Fibroblast of villous mesenchyme (primary cell): ENCODE measurements at regions not wholly inside any gene's neighbourhood (a gene's known extent, or its start where the extent isn't known, plus 50 kb on each side); places are given as distances from the start of the nearest gene placed in this dataset.

Experiments used
- DNase-seq: peaks from one replicate; pipeline ENCODE4 v3.0.0-alpha.2; 2010; ENCODE audit warnings: low read depth
- H3K4me3 ChIP-seq: 2 replicates; pipeline ENCODE4 v1.5.1; 2011; ENCODE audit warnings: low read depth, mild to moderate bottlenecking, low read length
- TF ChIP-seq, protein P1 (sequence below): IDR thresholded peaks from 2 replicates; pipeline ENCODE4 v1.5.1; 2012; ENCODE audit warnings: low read depth, mild to moderate bottlenecking, low read length; ENCODE audit not compliant: insufficient read depth

DNA sequence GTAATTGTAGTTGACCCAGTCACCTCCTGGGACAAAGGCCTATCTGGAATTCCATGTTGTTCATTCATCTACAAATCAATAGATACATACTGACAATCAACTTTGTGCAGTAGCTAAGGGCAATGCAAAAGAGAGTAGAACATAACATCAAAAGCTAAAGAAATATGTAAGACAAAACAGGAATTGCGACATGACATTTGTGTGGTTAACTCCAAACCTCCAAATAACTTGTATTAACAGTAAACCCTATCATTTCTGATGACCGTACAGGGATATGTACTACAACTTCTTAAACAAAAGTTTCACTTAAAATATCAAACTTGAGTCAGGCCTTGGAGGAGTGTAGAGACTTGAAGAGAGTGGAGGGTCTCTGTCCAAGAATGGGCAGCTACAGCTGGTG is 317.6 kb downstream of the SPATA17 start:
- peak; percentile 9 for DNase-seq
- TF ChIP-seq, protein P1, sequence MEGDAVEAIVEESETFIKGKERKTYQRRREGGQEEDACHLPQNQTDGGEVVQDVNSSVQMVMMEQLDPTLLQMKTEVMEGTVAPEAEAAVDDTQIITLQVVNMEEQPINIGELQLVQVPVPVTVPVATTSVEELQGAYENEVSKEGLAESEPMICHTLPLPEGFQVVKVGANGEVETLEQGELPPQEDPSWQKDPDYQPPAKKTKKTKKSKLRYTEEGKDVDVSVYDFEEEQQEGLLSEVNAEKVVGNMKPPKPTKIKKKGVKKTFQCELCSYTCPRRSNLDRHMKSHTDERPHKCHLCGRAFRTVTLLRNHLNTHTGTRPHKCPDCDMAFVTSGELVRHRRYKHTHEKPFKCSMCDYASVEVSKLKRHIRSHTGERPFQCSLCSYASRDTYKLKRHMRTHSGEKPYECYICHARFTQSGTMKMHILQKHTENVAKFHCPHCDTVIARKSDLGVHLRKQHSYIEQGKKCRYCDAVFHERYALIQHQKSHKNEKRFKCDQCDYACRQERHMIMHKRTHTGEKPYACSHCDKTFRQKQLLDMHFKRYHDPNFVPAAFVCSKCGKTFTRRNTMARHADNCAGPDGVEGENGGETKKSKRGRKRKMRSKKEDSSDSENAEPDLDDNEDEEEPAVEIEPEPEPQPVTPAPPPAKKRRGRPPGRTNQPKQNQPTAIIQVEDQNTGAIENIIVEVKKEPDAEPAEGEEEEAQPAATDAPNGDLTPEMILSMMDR, result no peak

DNA sequence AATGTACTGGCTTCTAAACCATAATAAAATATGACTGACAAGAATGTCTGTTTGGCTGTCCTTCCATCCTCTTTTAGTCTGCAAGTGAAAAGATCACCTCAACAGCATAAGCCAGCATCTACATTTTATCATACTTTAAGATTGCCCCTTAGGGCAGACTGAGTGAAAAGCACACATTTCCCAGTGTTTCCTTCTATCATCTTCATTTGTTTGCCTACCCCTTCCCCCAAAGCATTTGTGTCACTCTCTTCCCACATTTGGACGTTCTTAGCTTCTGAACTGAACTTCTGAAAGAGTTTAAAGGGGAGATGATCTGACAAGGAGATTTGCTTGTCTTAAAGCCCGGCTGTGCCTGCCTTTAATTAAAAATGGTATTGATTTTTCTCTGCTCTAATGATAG is 322.2 kb downstream of the SPATA17 start:
- TF ChIP-seq, protein P1, result no peak
- no peak for DNase-seq
- H3K4me3 ChIP-seq, result no peak overlapping the region

More for the DNA sequence above, 317.6 kb downstream of the SPATA17 start:
- H3K4me3 ChIP-seq, result no peak overlapping the region

DNA sequence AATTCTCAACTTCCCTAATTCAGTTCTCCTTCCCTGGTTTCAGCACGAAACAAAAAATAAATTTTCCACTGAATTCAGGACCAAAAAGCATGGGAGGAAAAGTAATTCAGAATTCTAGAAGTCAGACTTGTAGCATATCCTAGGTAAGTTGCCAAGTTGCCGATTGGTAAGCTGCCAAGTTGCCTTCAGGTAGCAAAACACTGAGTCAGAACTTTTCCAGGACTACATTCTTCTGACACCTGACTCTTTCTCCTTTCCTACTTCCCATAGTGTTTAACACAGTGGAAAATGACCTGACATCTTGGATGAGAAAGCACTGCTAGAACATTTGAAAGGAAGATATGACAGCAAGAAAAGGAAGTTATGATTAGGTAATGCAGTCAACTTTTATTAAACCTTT is 322.8 kb downstream of the SPATA17 start:
- DNase-seq, result no peak
- TF ChIP-seq, protein P1, result no peak
- H3K4me3 ChIP-seq, result no peak overlapping the region

DNA sequence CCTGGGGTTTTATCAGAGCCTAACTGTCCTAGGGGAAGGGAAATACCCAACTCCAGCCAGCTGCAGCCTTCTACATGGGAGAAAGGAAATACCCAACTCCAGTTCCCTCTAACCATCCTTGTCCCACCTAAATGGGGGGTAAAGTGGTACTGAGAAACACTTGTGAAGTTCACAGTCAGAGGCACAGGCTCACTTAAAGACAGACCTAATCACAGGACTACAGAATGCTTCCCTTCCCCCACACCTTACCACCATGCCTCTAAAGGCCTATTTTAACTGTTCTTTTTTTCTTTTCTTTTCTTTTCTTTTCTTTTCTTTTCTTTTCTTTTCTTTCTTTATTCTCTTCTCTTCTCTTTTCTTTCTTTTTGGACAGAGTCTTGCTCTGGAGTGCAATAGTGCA is 324.6 kb downstream of the SPATA17 start:
- no peak for DNase-seq
- H3K4me3 ChIP-seq, result no peak overlapping the region
- TF ChIP-seq, protein P1, result no peak

DNA sequence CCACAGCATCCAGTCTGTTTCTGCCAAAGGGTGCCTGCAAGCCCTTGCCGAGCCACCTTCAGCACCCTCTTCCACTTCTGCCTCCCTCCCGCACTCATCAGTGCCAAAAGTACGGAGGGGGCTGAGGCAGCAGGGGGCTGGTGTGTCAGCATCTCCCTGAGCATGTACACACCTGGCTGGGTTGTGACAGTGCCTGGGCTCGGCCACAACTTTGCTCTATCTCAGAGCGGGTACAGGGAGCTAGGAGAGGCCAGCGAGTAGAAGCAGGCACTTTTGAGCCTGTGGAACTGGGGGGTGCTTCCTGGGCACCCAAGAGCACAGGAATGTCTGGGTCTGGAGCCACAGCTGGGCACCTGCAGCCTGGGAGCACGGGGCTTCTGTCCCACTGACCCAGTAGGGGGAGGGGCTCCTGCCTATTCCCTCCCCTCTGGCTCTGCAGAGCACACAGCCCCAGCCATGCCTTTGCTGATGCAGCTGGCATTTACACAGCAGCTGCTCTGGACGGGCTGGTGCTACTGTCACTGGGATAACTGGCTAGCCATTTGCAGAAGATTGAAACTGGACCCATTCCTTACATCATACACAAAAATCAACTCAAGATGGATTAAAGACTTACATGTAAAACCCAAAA is 319.8 kb upstream of the RRP15 start:
- H3K4me3 ChIP-seq, result no peak overlapping the region
- DNase-seq, result no peak
- TF ChIP-seq, protein P1, result no peak

DNA sequence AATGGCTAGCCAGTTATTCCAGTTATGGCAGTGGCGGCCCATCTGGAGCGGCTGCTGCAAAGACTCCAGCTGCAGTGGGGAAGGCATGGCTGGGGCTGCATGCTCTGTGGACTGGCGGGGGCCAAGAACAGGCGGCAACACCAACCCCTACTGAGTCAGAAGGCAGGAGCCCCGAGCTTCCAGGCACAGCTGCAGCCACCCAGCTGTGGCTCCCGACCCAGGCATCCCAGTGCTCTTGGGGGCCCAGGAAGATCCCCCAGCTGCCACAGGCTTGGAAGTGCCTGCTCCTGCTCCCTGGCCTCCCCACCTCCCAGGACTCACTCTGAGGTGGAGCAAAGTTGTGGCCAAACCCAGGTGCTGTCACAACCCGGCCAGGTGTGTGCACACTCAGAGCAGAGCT is 317.0 kb upstream of the RRP15 start:
- DNase-seq, result no peak
- no peak overlapping the region for H3K4me3 ChIP-seq
- TF ChIP-seq, protein P1, result no peak

DNA sequence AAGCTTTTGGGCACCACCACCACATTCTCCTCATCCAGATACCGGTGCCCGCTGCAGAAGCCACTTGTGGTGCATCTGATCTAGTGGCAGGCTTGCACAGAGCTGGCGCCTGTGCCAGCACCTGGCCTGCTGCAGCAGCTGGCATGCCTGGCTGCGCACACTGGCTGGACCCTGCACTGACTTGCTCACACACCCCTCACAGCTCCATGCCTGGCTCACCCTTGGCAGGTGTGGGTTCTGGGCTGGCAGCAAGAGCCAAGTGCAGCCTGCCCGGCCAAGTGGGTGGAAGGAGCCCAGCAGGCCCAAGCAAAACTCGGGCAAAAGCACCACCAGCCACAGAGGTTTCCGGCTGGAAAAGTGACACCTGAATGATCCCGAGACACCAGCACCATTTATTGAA is 315.7 kb upstream of the RRP15 start:
- no peak overlapping the region for H3K4me3 ChIP-seq
- TF ChIP-seq, protein P1, result no peak
- no peak for DNase-seq
